Right lobe of liver (tissue), 4 donors: ENCODE measurements at regions not wholly inside any gene's neighbourhood (a gene's known extent, or its start where the extent isn't known, plus 50 kb on each side); places are given as distances from the start of the nearest gene placed in this dataset.

ENCODE experiments used
- POLR2A ChIP-seq: fragments of 450-650 bp; IDR thresholded peaks from one replicate; pipeline ENCODE4 v1.6.1; 2017; ENCODE audit warnings: antibody characterized with exemption, mild to moderate bottlenecking
- TF ChIP-seq, protein P1 (sequence below), 4 donors: fragments of 200-600 bp in 3 of 4; fragments of 450-650 bp in 1 of 4; IDR thresholded peaks; one replicate each; pipeline versions ENCODE4 v1.5.1 to v1.8.0; 2016 to 2022; ENCODE audit warnings: antibody characterized with exemption in 4 of 4, mild to moderate bottlenecking in 2 of 4
- donor health status: DM: no; HTN: no; CAD: no.
- donor health status: DM: no; HTN: no; CAD: no.
- donor health status: DM: no; HTN: yes; CAD: no.

GRCh38 chr2:191591025-191591424, 86.9 kb upstream of the NABP1 start:
- TF ChIP-seq, protein P1, sequence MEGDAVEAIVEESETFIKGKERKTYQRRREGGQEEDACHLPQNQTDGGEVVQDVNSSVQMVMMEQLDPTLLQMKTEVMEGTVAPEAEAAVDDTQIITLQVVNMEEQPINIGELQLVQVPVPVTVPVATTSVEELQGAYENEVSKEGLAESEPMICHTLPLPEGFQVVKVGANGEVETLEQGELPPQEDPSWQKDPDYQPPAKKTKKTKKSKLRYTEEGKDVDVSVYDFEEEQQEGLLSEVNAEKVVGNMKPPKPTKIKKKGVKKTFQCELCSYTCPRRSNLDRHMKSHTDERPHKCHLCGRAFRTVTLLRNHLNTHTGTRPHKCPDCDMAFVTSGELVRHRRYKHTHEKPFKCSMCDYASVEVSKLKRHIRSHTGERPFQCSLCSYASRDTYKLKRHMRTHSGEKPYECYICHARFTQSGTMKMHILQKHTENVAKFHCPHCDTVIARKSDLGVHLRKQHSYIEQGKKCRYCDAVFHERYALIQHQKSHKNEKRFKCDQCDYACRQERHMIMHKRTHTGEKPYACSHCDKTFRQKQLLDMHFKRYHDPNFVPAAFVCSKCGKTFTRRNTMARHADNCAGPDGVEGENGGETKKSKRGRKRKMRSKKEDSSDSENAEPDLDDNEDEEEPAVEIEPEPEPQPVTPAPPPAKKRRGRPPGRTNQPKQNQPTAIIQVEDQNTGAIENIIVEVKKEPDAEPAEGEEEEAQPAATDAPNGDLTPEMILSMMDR (IDR thresholded peaks at IDR 0.05): no peak
- TF ChIP-seq POLR2A: no peak
